Parathyroid adenoma (tissue), 2 donors: ENCODE measurements at regions not wholly inside any gene's neighbourhood (a gene's known extent, or its start where the extent isn't known, plus 50 kb on each side); places are given as distances from the start of the nearest gene placed in this dataset.

Experiments
- H2AFZ ChIP-seq: fragments of 300-600 bp; sonication (generic); one replicate; pipeline ENCODE4 v1.7.0; 2017; ENCODE audit warnings: antibody characterized with exemption, mild to moderate bottlenecking
- H3K27ac ChIP-seq: fragments of 300-600 bp; sonication (generic); one replicate; pipeline ENCODE4 v1.7.0; 2017
- H3K27me3 ChIP-seq: fragments of 300-600 bp; sonication (generic); one replicate; pipeline ENCODE4 v1.7.0; 2017; ENCODE audit warnings: low read length; ENCODE audit not compliant: control insufficient read depth, insufficient read depth
- H3K36me3 ChIP-seq: fragments of 300-600 bp; sonication (generic); one replicate; pipeline ENCODE4 v1.7.0; 2017; ENCODE audit warnings: low read length; ENCODE audit not compliant: control insufficient read depth, insufficient read depth
- H3K4me1 ChIP-seq: fragments of 300-600 bp; sonication (generic); one replicate; pipeline ENCODE4 v1.7.0; 2017; ENCODE audit warnings: control low read depth
- H3K4me2 ChIP-seq: fragments of 300-600 bp; sonication (generic); one replicate; pipeline ENCODE4 v1.7.0; 2017; ENCODE audit warnings: low read length
- H3K4me3 ChIP-seq: fragments of 300-600 bp; sonication (generic); one replicate; pipeline ENCODE4 v1.7.0; 2017; ENCODE audit warnings: low read depth, low read length
- H3K79me2 ChIP-seq: fragments of 300-600 bp; sonication (generic); one replicate; pipeline ENCODE4 v1.7.0; 2017; ENCODE audit warnings: control low read depth
- H3K9ac ChIP-seq: fragments of 300-600 bp; sonication (generic); one replicate; pipeline ENCODE4 v1.7.0; 2017; ENCODE audit warnings: mild to moderate bottlenecking
- H3K9me3 ChIP-seq: fragments of 300-600 bp; sonication (generic); one replicate; pipeline ENCODE4 v1.7.0; 2017; ENCODE audit warnings: low read length; ENCODE audit not compliant: control insufficient read depth
- TF ChIP-seq, protein P1 (sequence below): fragments of 300-600 bp; sonication (generic); IDR thresholded peaks from one replicate; pipeline ENCODE4 v1.7.0; 2017; ENCODE audit warnings: antibody characterized with exemption, mild to moderate bottlenecking
- donor health status: primary hyperparathyroidism.

DNA sequence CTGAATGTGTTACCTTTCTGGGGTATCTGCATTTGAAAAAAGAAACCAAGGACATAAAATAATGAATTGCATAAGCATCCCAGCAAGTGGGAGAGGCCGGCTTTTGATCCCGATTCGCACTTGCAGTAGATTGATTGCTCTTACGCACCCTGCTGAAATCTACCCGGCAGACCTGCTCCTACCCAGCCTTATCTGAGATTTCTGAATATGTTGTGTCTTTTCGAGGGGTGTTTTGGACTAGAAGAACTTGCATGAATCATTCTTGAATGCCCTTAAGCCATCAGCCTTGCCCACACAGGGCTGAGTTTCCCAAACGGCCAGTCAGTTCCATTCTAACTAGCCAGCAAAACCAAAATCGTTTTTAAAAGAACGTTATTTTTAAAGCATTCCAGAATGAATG, 174.4 kb upstream of the BCOR start:
- no peaks in the 10 kb centered on the region for H3K27me3 ChIP-seq

DNA sequence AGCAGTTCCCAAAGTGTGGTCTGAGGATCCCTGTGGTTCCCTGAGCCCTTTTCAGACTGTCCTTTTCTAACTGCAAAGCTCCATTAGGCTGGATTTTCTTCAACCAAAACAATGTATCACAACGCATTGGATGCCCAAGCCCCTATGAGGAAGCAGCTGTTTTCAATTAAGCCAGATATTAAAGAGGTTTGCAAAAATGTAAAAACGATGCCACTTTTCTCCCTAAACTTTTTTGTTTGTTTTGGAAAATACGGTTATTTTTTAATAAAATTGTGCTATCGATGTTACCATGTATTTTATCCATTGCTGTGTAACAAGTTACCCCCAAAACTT, 170.4 kb upstream of the BCOR start:
- TF ChIP-seq, protein P1, sequence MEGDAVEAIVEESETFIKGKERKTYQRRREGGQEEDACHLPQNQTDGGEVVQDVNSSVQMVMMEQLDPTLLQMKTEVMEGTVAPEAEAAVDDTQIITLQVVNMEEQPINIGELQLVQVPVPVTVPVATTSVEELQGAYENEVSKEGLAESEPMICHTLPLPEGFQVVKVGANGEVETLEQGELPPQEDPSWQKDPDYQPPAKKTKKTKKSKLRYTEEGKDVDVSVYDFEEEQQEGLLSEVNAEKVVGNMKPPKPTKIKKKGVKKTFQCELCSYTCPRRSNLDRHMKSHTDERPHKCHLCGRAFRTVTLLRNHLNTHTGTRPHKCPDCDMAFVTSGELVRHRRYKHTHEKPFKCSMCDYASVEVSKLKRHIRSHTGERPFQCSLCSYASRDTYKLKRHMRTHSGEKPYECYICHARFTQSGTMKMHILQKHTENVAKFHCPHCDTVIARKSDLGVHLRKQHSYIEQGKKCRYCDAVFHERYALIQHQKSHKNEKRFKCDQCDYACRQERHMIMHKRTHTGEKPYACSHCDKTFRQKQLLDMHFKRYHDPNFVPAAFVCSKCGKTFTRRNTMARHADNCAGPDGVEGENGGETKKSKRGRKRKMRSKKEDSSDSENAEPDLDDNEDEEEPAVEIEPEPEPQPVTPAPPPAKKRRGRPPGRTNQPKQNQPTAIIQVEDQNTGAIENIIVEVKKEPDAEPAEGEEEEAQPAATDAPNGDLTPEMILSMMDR = no peak
- Histone ChIP-seq H3K9ac (no peak overlapping the region), H2AFZ (no peak overlapping the region), H3K79me2 (no peaks in the 10 kb centered on the region), H3K9me3 (no peaks in the 10 kb centered on the region), H3K36me3 (no peaks in the 10 kb centered on the region), H3K4me3 (no peak overlapping the region), H3K4me1 (peaks cover 3% of the 10 kb centered on the region), H3K27me3 (no peaks in the 10 kb centered on the region), H3K4me2 (no peak overlapping the region), H3K27ac (no peak overlapping the region)

More for the DNA sequence above, 174.4 kb upstream of the BCOR start:
- H3K4me1 ChIP-seq = peaks cover 3% of the 10 kb centered on the region
- no peaks in the 10 kb centered on the region for H3K36me3 ChIP-seq
- no peak overlapping the region for H3K9ac ChIP-seq
- no peak overlapping the region for H2AFZ ChIP-seq
- H3K79me2 ChIP-seq = no peaks in the 10 kb centered on the region
- H3K27ac ChIP-seq = no peak overlapping the region
- no peak overlapping the region for H3K4me2 ChIP-seq
- H3K4me3 ChIP-seq = no peak overlapping the region
- TF ChIP-seq, protein P1 = no peak
- H3K9me3 ChIP-seq = no peaks in the 10 kb centered on the region

DNA sequence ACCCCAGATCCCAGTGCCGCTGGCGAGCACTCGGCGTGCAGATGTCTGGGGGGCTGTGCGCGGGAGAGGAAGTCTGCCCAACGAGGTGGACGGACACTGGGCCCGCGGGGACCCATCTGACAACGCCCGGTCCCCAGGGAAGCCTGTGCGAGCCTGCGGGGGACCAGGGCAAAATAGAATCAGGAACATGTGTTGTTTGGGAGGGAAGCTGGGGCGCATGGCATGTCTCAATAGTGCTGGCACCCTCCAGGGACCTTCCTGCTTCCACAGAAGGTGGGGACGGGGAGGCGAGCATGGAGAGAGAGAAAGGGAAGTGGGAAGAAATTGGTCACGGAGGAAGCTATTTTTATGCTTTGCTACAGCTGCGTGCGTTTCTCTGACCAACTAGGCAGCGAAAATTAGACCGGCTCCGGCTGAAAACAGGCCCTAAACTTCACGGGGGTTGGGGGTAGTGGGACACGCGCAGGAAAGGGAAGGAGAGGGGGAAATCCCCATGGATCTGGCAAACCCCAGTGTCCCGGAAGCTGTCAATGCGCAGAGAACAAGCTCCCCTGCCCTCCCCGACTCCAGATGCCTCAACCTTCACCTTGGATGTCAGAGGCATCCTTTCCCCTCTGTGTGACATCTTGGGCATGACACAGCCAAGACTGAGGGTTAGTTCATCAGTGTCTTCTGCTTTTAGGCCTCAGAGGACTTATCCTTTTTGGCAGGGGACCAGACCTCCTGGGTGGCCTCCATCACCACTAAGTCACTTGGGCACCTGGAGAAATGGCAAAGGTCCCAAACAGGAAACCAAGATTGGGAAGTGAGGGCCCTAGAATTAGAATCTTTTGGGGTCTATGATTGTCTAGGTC, 169.8 kb upstream of the BCOR start:
- Histone ChIP-seq H3K4me1 (peaks cover 3% of the 10 kb centered on the region), H3K27ac (peak overlapping the region; percentile 24)

DNA sequence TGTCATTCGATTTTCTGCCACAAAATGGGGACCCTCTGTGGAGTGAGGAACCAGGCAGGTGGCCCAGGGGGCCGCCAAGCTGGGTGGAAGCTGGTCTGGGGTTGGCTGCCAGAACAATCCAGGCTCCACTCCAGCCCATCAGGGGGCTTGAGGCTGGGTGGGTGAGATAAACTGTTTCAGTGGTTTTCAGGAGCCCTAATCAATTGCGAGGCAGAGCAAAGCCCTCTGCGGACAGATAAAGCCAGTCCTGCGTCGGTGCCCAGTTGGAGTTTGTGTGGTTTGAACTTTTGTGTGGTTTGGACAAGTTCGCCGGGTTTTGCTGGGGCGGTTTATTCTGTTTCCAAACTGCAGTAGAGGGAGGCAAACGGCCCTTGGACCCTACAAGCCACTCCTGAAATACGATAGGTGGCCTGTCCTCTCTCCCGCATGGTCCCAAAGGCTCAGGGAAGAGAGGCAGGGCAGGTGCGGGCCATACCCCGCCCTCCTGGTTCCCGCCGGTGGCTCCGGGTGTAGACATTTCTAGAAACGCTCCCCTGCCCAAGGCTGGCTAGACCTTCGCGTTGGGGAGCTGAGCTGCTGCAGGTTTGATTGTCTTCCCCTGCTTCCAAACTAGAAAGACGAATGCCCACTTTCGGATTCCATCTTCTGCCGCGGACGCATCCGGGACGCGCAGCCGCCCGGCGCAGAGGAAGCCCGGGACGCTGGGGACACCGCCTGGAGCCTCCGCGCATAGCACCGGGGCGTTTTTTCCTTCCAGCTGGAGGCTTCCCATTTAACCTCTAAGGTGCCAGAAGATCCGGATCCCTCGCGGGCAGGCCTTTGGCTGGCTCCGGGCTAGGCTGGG, 169.0 kb upstream of the BCOR start:
- Histone ChIP-seq H3K4me1 (peaks cover 3% of the 10 kb centered on the region), H3K79me2 (no peaks in the 10 kb centered on the region), H3K27ac (peak overlapping the region; percentile 24), H3K27me3 (no peaks in the 10 kb centered on the region), H2AFZ (peak overlapping the region; percentile 88), H3K4me3 (peak overlapping the region; percentile 43), H3K4me2 (peak overlapping the region; percentile 60), H3K9ac (no peak overlapping the region), H3K9me3 (no peaks in the 10 kb centered on the region), H3K36me3 (no peaks in the 10 kb centered on the region)
- TF ChIP-seq, protein P1 = peak; percentile 76

More for the DNA sequence above, 169.8 kb upstream of the BCOR start:
- TF ChIP-seq, protein P1 = no peak
- H2AFZ ChIP-seq = peak overlapping the region; percentile 88
- peak overlapping the region; percentile 57 for H3K4me2 ChIP-seq
- H3K79me2 ChIP-seq = no peaks in the 10 kb centered on the region
- H3K36me3 ChIP-seq = no peaks in the 10 kb centered on the region
- H3K27me3 ChIP-seq = no peaks in the 10 kb centered on the region
- H3K9ac ChIP-seq = no peak overlapping the region
- H3K9me3 ChIP-seq = no peaks in the 10 kb centered on the region
- peak overlapping the region; percentile 43 for H3K4me3 ChIP-seq
